ENCODE measurements at regions not wholly inside any gene's neighbourhood (a gene's known extent, or its start where the extent isn't known, plus 50 kb on each side); places are given as distances from the start of the nearest gene placed in this dataset.

GRCh38 chr16:54347961-54348360 is 61.4 kb upstream of the IRX3 start:
- TF ChIP-seq ZNF274 (IDR thresholded peaks at IDR 0.05; ENCODE audit: low read depth, low read length) (no peak), YY1 (IDR thresholded peaks at IDR 0.05; ENCODE audit: insufficient read depth, insufficient read length) (no peak)

Data from NT2/D1 (cell line).